ENCODE measurements at regions not wholly inside any gene's neighbourhood (a gene's known extent, or its start where the extent isn't known, plus 50 kb on each side); places are given as distances from the start of the nearest gene placed in this dataset.

- TF ChIP-seq CTCF (IDR thresholded peaks at IDR 0.05; ENCODE audit: poor library complexity) (no peak), EZH2 (IDR thresholded peaks at IDR 0.05; ENCODE audit: borderline replicate concordance) (no peak), EZH2phosphoT487 (IDR thresholded peaks at IDR 0.05; ENCODE audit: low read depth, severe bottlenecking, unreplicated experiment) (no peak)
Observed at GRCh38 chr2:107430596-107431266, 396.0 kb upstream of the RGPD4 start.

All from hepatocyte (in vitro differentiated cells).